Mesodermal cell (in vitro differentiated cells): ENCODE measurements at regions not wholly inside any gene's neighbourhood (a gene's known extent, or its start where the extent isn't known, plus 50 kb on each side); places are given as distances from the start of the nearest gene placed in this dataset.
"Not testable (repeated sequence)": the region's sequence is repeated elsewhere in the genome, so short reads cannot be mapped to it uniquely, and the experiment has no call there.

Experiments used
- H3K27ac ChIP-seq: 2 replicates; pipeline ENCODE4 v1.7.0; 2013; ENCODE audit warnings: mild to moderate bottlenecking, low read depth, low read length, moderate library complexity; ENCODE audit not compliant: severe bottlenecking
- H3K36me3 ChIP-seq: 2 replicates; pipeline ENCODE4 v1.7.1; 2013; ENCODE audit warnings: mild to moderate bottlenecking, low read length, moderate library complexity; ENCODE audit not compliant: control insufficient read depth, insufficient read depth
- H3K4me1 ChIP-seq: one replicate; pipeline ENCODE4 v1.7.1; 2013; ENCODE audit warnings: mild to moderate bottlenecking, low read length; ENCODE audit not compliant: insufficient read depth, control insufficient read depth, poor library complexity, severe bottlenecking
- H3K4me3 ChIP-seq: 2 replicates; pipeline ENCODE4 v1.7.0; 2013; ENCODE audit warnings: low read length, control low read depth, mild to moderate bottlenecking; ENCODE audit not compliant: insufficient read depth, poor library complexity, severe bottlenecking; ENCODE audit errors: extremely low read depth
- H3K9me3 ChIP-seq: 2 replicates; pipeline ENCODE4 v1.7.1; 2013; ENCODE audit warnings: mild to moderate bottlenecking, low read length, moderate library complexity; ENCODE audit not compliant: control insufficient read depth
- WGBS, 2 experiments: methylation state at CpG; one replicate each; pipeline ENCODE4 v1.1.5; 2013; ENCODE audit warnings: missing lambda C conversion rate in 2 of 2; ENCODE audit not compliant: insufficient coverage in 2 of 2; 5-methylcytosine and 5-hydroxymethylcytosine counted together

GRCh38 chr2:142734231-142734630 lies 143.2 kb upstream of the KYNU start:
- H3K4me1 ChIP-seq = no peaks in the 10 kb centered on the region
- no peaks in the 10 kb centered on the region for H3K9me3 ChIP-seq
- no peaks in the 10 kb centered on the region for H3K36me3 ChIP-seq
- H3K4me3 ChIP-seq = no peak overlapping the region
- no CpG with 5 or more reads among the region's 3 CpGs for WGBS, 2 experiments
- no peak overlapping the region for H3K27ac ChIP-seq

DNA sequence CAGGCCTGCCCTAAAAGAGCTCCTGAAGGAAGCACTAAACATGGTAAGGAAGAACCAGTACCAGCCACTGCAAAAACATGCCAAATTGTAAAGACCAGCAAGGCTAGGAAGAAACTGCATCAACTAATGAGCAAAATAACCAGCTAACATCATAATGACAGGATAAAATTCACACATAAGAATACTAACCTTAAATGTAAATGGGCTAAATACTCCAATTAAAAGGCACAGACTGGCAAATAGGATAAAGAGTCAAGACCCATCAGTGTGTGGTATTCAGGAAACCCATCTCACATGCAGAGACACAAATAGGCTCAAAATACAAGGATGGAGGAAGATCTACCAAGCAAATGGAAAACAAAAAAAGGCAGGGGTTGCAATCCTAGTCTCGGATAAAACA lies 147.7 kb upstream of the KYNU start:
- H3K4me1 ChIP-seq, H3K4me3 ChIP-seq, H3K27ac ChIP-seq, H3K36me3 ChIP-seq, H3K9me3 ChIP-seq: not testable (repeated sequence)
- WGBS, 2 experiments = no CpG with 5 or more reads among the region's 1 CpG

DNA sequence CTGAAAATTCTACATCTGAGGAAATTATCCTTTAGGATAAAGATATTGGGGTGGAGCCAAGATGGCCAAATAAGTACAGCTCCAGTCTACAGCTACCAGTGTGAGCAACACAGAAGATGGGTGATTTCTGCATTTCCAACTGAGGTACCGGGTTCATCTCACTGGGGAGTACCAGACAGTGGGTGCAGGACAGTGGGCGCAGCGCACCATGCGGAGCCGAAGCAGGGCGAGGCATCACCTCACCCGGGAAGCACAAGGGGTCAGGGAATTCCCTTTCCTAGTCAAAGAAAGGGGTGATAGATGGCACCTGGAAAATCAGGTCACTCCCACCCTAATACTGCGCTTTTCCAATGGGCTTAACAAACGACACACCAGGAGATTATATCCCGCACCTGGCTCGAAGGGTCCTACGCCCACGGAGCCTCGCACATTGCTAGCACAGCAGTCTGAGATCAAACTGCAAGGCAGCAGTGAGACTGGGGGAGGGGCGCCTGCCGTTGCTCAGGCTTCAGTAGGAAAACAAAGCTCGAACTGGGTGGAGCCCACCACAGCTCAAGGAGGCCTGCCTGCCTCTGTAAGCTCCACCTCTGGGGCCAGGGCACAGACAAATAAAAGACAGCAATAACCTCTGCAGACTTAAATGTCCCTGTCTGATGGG lies 149.5 kb upstream of the KYNU start:
- not testable (repeated sequence) for H3K4me3 ChIP-seq, H3K9me3 ChIP-seq, H3K4me1 ChIP-seq, H3K36me3 ChIP-seq, H3K27ac ChIP-seq
- 96% methylated on average over 8 of the region's 17 CpGs; no CpG with 5 or more reads in 1 of the 2 experiments for WGBS, 2 experiments

GRCh38 chr2:142725386-142725785 lies 152.1 kb upstream of the KYNU start:
- no CpG with 5 or more reads among the region's 2 CpGs for WGBS, 2 experiments
- no peak overlapping the region for H3K4me3 ChIP-seq
- H3K9me3 ChIP-seq = no peaks in the 10 kb centered on the region
- H3K27ac ChIP-seq = no peak overlapping the region
- H3K4me1 ChIP-seq = no peaks in the 10 kb centered on the region
- H3K36me3 ChIP-seq = no peaks in the 10 kb centered on the region

- Histone ChIP-seq H3K9me3 (no peaks in the 10 kb centered on the region), H3K36me3 (no peaks in the 10 kb centered on the region), H3K4me3 (no peak overlapping the region), H3K4me1 (no peaks in the 10 kb centered on the region), H3K27ac (no peak overlapping the region)
- 80 to 86% methylated on average over 1 of the region's 2 CpGs for WGBS, 2 experiments
These were observed 152.6 kb upstream of the KYNU start for GRCh38 chr2:142724713-142725349.

DNA sequence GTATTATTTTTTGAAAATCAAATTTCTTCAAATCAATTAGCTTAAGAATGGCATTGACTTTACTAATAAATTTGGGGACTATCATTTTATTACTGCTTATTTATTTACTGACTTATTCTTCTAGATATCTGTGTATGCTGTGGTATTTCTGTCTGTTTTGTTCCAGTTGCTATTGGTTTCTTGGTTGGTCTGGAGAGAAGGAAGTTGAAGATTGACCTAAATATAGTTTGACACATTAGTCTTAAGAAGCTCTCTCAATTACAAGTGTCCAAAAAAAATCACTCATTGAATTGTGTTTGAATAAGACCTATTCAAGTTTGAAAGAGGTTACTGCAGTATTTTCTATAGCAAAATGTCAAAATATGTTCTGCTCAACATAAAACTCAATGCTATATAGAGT lies 153.3 kb upstream of the KYNU start:
- no peak overlapping the region for H3K4me3 ChIP-seq
- H3K4me1 ChIP-seq = no peaks in the 10 kb centered on the region
- H3K36me3 ChIP-seq = no peaks in the 10 kb centered on the region
- H3K27ac ChIP-seq = no peak overlapping the region
- no peaks in the 10 kb centered on the region for H3K9me3 ChIP-seq

- Histone ChIP-seq H3K4me3 (no peak overlapping the region), H3K4me1 (no peaks in the 10 kb centered on the region), H3K9me3 (no peaks in the 10 kb centered on the region), H3K27ac (no peak overlapping the region), H3K36me3 (no peaks in the 10 kb centered on the region)
- no CpG with 5 or more reads among the region's 1 CpG for WGBS, 2 experiments
These were observed 154.2 kb upstream of the KYNU start for GRCh38 chr2:142723236-142723635.

- no peaks in the 10 kb centered on the region for H3K4me1 ChIP-seq
- no peaks in the 10 kb centered on the region for H3K36me3 ChIP-seq
- H3K27ac ChIP-seq = no peak overlapping the region
- no peaks in the 10 kb centered on the region for H3K9me3 ChIP-seq
- H3K4me3 ChIP-seq = no peak overlapping the region
These were observed 154.9 kb upstream of the KYNU start for GRCh38 chr2:142722569-142722968.

DNA sequence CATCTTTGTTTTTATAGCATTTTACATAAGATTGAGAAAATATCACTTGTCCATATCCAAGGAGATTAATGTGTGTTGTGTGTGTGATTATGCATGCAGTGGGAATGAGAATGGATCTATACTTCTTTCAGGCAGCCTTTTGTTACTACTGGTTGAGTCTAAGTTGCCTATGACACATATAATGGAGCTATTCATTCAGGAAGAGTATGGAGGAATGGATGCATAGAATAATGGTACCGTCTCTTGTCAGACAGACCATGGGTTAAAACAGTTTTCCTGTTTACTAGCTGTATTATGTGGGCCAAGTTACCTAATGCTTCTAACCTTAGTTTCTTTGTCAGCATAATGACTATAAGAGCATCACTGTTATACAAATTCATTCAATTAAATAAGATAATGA lies 155.4 kb upstream of the KYNU start:
- Histone ChIP-seq H3K36me3 (no peaks in the 10 kb centered on the region), H3K27ac (no peak overlapping the region)
- no CpG with 5 or more reads among the region's 1 CpG for WGBS, 2 experiments

DNA sequence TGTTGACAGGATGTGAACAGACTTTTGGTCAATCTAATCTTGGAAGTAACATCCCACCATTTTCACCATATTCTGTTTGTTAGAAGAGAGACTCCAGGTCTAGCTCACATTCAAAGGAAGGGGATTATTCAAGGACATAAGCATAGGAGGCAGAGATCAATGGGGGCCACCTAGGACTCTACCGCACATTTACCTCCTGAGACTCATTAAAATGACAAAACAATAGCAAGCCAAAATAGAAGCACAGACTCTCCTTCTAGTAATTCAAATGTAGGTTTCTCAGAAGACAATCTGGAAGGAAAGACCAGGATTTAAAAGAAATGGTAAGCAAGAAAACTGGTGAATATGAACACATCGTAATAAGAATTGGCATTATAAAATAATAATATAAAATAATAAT lies 156.4 kb upstream of the KYNU start:
- Histone ChIP-seq H3K9me3 (no peaks in the 10 kb centered on the region), H3K4me1 (no peaks in the 10 kb centered on the region), H3K36me3 (no peaks in the 10 kb centered on the region), H3K4me3 (no peak overlapping the region), H3K27ac (no peak overlapping the region)
- WGBS, 2 experiments = no CpG with 5 or more reads among the region's 2 CpGs

More for the DNA sequence above, 155.4 kb upstream of the KYNU start:
- H3K4me1 ChIP-seq = no peaks in the 10 kb centered on the region
- H3K9me3 ChIP-seq = no peaks in the 10 kb centered on the region
- H3K4me3 ChIP-seq = no peak overlapping the region

GRCh38 chr2:142718576-142719155 lies 158.8 kb upstream of the KYNU start:
- no peak overlapping the region for H3K4me3 ChIP-seq
- H3K36me3 ChIP-seq = no peaks in the 10 kb centered on the region
- H3K27ac ChIP-seq = no peak overlapping the region
- H3K9me3 ChIP-seq = no peaks in the 10 kb centered on the region
- H3K4me1 ChIP-seq = no peaks in the 10 kb centered on the region
- 85 to 96% methylated on average over 5 to 7 of the region's 7 CpGs for WGBS, 2 experiments
